Colonic mucosa (tissue), 4 donors: ENCODE measurements at regions not wholly inside any gene's neighbourhood (a gene's known extent, or its start where the extent isn't known, plus 50 kb on each side); places are given as distances from the start of the nearest gene placed in this dataset.

Source experiments
- DNase-seq: peaks from one replicate; pipeline ENCODE4 v3.0.0-alpha.2; 2020
- H3K27ac ChIP-seq: fragments of 200-600 bp; one replicate; pipeline ENCODE4 v1.8.0; 2021
- H3K27me3 ChIP-seq: fragments of 200-600 bp; one replicate; pipeline ENCODE4 v1.8.0; 2021
- H3K36me3 ChIP-seq: fragments of 200-600 bp; one replicate; pipeline ENCODE4 v1.8.0; 2021
- H3K4me1 ChIP-seq: fragments of 200-600 bp; one replicate; pipeline ENCODE4 v1.8.0; 2021; ENCODE audit warnings: mild to moderate bottlenecking
- H3K4me3 ChIP-seq: fragments of 200-600 bp; one replicate; pipeline ENCODE4 v1.8.0; 2021
- H3K9ac ChIP-seq, 2 donors: one replicate each; pipeline ENCODE4 v1.7.0; 2013; ENCODE audit warnings: control low read depth in 2 of 2, low read depth in 2 of 2, low read length in 2 of 2
- H3K9me3 ChIP-seq: fragments of 200-600 bp; one replicate; pipeline ENCODE4 v1.8.0; 2021
- CTCF ChIP-seq: fragments of 200-600 bp; IDR thresholded peaks from one replicate; pipeline ENCODE4 v1.8.0; 2022; ENCODE audit warnings: antibody characterized with exemption, mild to moderate bottlenecking
- intact Hi-C: fragments of 100-400 bp; cut with DNase I; formaldehyde crosslinking; loops from one replicate; pipeline ENCODE4 v1.14.1; 2022
- donor health status: healthy.
- donor health status: DM: no; HTN: no; CAD: no.
- donor health status: DM: no; HTN: no; CAD: no.

GRCh38 chrX:150152036-150152435, 211.1 kb upstream of the MAMLD1 start:
- no peak overlapping the region for H3K4me3 ChIP-seq
- no peak for TF ChIP-seq CTCF
- H3K36me3 ChIP-seq = no peaks in the 10 kb centered on the region
- no peak overlapping the region for H3K27ac ChIP-seq
- no peaks in the 10 kb centered on the region for H3K4me1 ChIP-seq
- no peak for DNase-seq
- no peaks in the 10 kb centered on the region for H3K27me3 ChIP-seq
- no peak overlapping the region for H3K9ac ChIP-seq
- intact Hi-C loops = no loop called here
- H3K9me3 ChIP-seq = no peaks in the 10 kb centered on the region

GRCh38 chrX:150152546-150152945, 210.6 kb upstream of the MAMLD1 start:
- no peak overlapping the region for H3K9ac ChIP-seq
- TF ChIP-seq CTCF = no peak
- no peaks in the 10 kb centered on the region for H3K36me3 ChIP-seq
- no peaks in the 10 kb centered on the region for H3K27me3 ChIP-seq
- H3K4me3 ChIP-seq = no peak overlapping the region
- H3K4me1 ChIP-seq = no peaks in the 10 kb centered on the region
- H3K27ac ChIP-seq = no peak overlapping the region
- no peak for DNase-seq
- no peaks in the 10 kb centered on the region for H3K9me3 ChIP-seq
- intact Hi-C loops = no loop called here

- H3K27ac ChIP-seq = no peak overlapping the region
- H3K9ac ChIP-seq = no peak overlapping the region
- DNase-seq = peak; percentile 28
- H3K27me3 ChIP-seq = no peaks in the 10 kb centered on the region
- TF ChIP-seq CTCF = no peak
- no peak overlapping the region for H3K4me3 ChIP-seq
- no peaks in the 10 kb centered on the region for H3K4me1 ChIP-seq
- H3K36me3 ChIP-seq = no peaks in the 10 kb centered on the region
- intact Hi-C loops = no loop called here
- no peaks in the 10 kb centered on the region for H3K9me3 ChIP-seq
Observed at GRCh38 chrX:150155436-150156035, 207.6 kb upstream of the MAMLD1 start.

GRCh38 chrX:150156615-150157014, 206.5 kb upstream of the MAMLD1 start:
- no peak overlapping the region for H3K9ac ChIP-seq
- no peak for DNase-seq
- TF ChIP-seq CTCF = no peak
- H3K4me1 ChIP-seq = no peaks in the 10 kb centered on the region
- no peaks in the 10 kb centered on the region for H3K27me3 ChIP-seq
- H3K4me3 ChIP-seq = no peak overlapping the region
- H3K36me3 ChIP-seq = no peaks in the 10 kb centered on the region
- H3K9me3 ChIP-seq = no peaks in the 10 kb centered on the region
- intact Hi-C loops = no loop called here
- H3K27ac ChIP-seq = no peak overlapping the region

- no peaks in the 10 kb centered on the region for H3K4me1 ChIP-seq
- H3K9ac ChIP-seq = no peak overlapping the region
- H3K4me3 ChIP-seq = no peak overlapping the region
- no peaks in the 10 kb centered on the region for H3K27me3 ChIP-seq
- TF ChIP-seq CTCF = no peak
- no peaks in the 10 kb centered on the region for H3K36me3 ChIP-seq
- DNase-seq = no peak
- intact Hi-C loops = no loop called here
- H3K27ac ChIP-seq = no peak overlapping the region
- no peaks in the 10 kb centered on the region for H3K9me3 ChIP-seq
Observed at GRCh38 chrX:150157291-150157690, 205.8 kb upstream of the MAMLD1 start.
